H9 (cell line): ENCODE measurements at regions not wholly inside any gene's neighbourhood (a gene's known extent, or its start where the extent isn't known, plus 50 kb on each side); places are given as distances from the start of the nearest gene placed in this dataset.

Source experiments
- DNase-seq: peaks from one replicate; pipeline ENCODE4 v3.0.0-alpha.2; 2017
- H2AFZ ChIP-seq: one replicate; pipeline ENCODE4 v1.6.1; 2013; ENCODE audit warnings: mild to moderate bottlenecking, low read length, control low read depth, moderate library complexity
- H2AK5ac ChIP-seq: 2 replicates; pipeline ENCODE4 v1.6.1; 2013; ENCODE audit warnings: low read length, control low read depth, mixed read lengths; ENCODE audit not compliant: insufficient read length
- H2BK120ac ChIP-seq: one replicate; pipeline ENCODE4 v1.6.1; 2013; ENCODE audit warnings: low read depth, mild to moderate bottlenecking, low read length, control low read depth, inconsistent platforms; ENCODE audit not compliant: poor library complexity, severe bottlenecking
- H2BK12ac ChIP-seq: 2 replicates; pipeline ENCODE4 v1.6.1; 2013; ENCODE audit warnings: low read length, control low read depth, mixed read lengths, low read depth; ENCODE audit not compliant: insufficient read length
- H2BK15ac ChIP-seq: 2 replicates; pipeline ENCODE4 v1.6.1; 2013; ENCODE audit warnings: low read depth, low read length, control low read depth
- H2BK20ac ChIP-seq: one replicate; pipeline ENCODE4 v1.6.1; 2013; ENCODE audit warnings: low read depth, mild to moderate bottlenecking, low read length, control low read depth, inconsistent platforms; ENCODE audit not compliant: poor library complexity, severe bottlenecking
- H2BK5ac ChIP-seq: 2 replicates; pipeline ENCODE4 v1.6.1; 2013; ENCODE audit warnings: low read length, control low read depth, mixed read lengths; ENCODE audit not compliant: insufficient read length
- H3K14ac ChIP-seq: 2 replicates; pipeline ENCODE4 v1.6.1; 2013; ENCODE audit warnings: low read length, control low read depth; ENCODE audit not compliant: insufficient read depth
- H3K18ac ChIP-seq: 2 replicates; pipeline ENCODE4 v1.6.1; 2013; ENCODE audit warnings: low read depth, mild to moderate bottlenecking, mixed read lengths, low read length, control low read depth; ENCODE audit not compliant: insufficient read length
- H3K23ac ChIP-seq: 2 replicates; pipeline ENCODE4 v1.6.1; 2013; ENCODE audit warnings: low read length, control low read depth, mixed read lengths, low read depth; ENCODE audit not compliant: insufficient read length
- H3K23me2 ChIP-seq: 2 replicates; pipeline ENCODE4 v1.6.1; 2013; ENCODE audit warnings: low read depth, mild to moderate bottlenecking, mixed read lengths, low read length, control low read depth; ENCODE audit not compliant: insufficient read length, poor library complexity, severe bottlenecking
- H3K27ac ChIP-seq: 2 replicates; pipeline ENCODE4 v1.5.1; 2013; ENCODE audit warnings: low read length, control low read depth, mixed read lengths, low read depth; ENCODE audit not compliant: insufficient read length
- H3K27me3 ChIP-seq: 2 replicates; pipeline ENCODE4 v1.6.1; 2013; ENCODE audit warnings: low read length, control low read depth, inconsistent platforms; ENCODE audit not compliant: insufficient read depth
- H3K4ac ChIP-seq: 2 replicates; pipeline ENCODE4 v1.6.1; 2013; ENCODE audit warnings: low read depth, mild to moderate bottlenecking, control low read depth, inconsistent platforms, low read length, moderate library complexity
- H3K4me1 ChIP-seq: 2 replicates; pipeline ENCODE4 v1.6.1; 2013; ENCODE audit warnings: low read length, control low read depth, inconsistent platforms; ENCODE audit not compliant: insufficient read depth
- H3K4me2 ChIP-seq: 2 replicates; pipeline ENCODE4 v1.6.1; 2013; ENCODE audit warnings: low read length, control low read depth, mixed read lengths; ENCODE audit not compliant: insufficient read length, insufficient read depth
- H3K56ac ChIP-seq: 2 replicates; pipeline ENCODE4 v1.6.1; 2013; ENCODE audit warnings: low read depth, mild to moderate bottlenecking, mixed read lengths, low read length, control low read depth; ENCODE audit not compliant: insufficient read length
- H3K79me1 ChIP-seq: 2 replicates; pipeline ENCODE4 v1.6.1; 2013; ENCODE audit warnings: low read depth, mild to moderate bottlenecking, moderate library complexity, low read length, control low read depth, inconsistent platforms; ENCODE audit not compliant: insufficient read depth, poor library complexity, severe bottlenecking
- H3K79me2 ChIP-seq: 2 replicates; pipeline ENCODE4 v1.6.1; 2013; ENCODE audit warnings: low read length, control low read depth, inconsistent platforms; ENCODE audit not compliant: insufficient read depth
- H3K9ac ChIP-seq: 2 replicates; pipeline ENCODE4 v1.6.1; 2013; ENCODE audit warnings: low read length, control low read depth, mixed read lengths; ENCODE audit not compliant: insufficient read length; ENCODE audit errors: extremely low read depth
- H3K9me3 ChIP-seq: one replicate; pipeline ENCODE4 v1.6.1; 2013; ENCODE audit warnings: low read depth, low read length, inconsistent platforms; ENCODE audit not compliant: control insufficient read depth
- H3T11ph ChIP-seq: one replicate; pipeline ENCODE4 v1.6.1; 2013; ENCODE audit warnings: mild to moderate bottlenecking, low read length, control low read depth, inconsistent platforms
- H4K20me1 ChIP-seq: one replicate; pipeline ENCODE4 v1.6.1; 2013; ENCODE audit not compliant: control insufficient read depth, insufficient read length, insufficient read depth
- H4K5ac ChIP-seq: 2 replicates; pipeline ENCODE4 v1.6.1; 2013; ENCODE audit warnings: low read depth, mild to moderate bottlenecking, mixed read lengths, low read length, control low read depth; ENCODE audit not compliant: insufficient read length
- H4K8ac ChIP-seq: replicated peaks from 2 replicates; pipeline ENCODE4 v1.6.1; 2013; ENCODE audit warnings: low read length, control low read depth, mixed read lengths, low read depth; ENCODE audit not compliant: insufficient read length
- H4K91ac ChIP-seq: 2 replicates; pipeline ENCODE4 v1.6.1; 2013; ENCODE audit warnings: low read depth, mild to moderate bottlenecking, moderate library complexity, mixed read lengths, low read length, control low read depth; ENCODE audit not compliant: insufficient read length
- H3K27ac Mint-ChIP-seq, 3 experiments: 2 replicates in 2 of 3; 3 replicates in 1 of 3; pipeline ENCODE4 v1.8.0; 2020 to 2021; ENCODE audit warnings: mixed read lengths in 3 of 3, mild to moderate bottlenecking in 1 of 3, moderate library complexity in 1 of 3
- H3K27me3 Mint-ChIP-seq: 2 replicates; pipeline ENCODE4 v1.8.0; 2021; ENCODE audit warnings: low read depth, mild to moderate bottlenecking, moderate library complexity, mixed read lengths
- H3K36me3 Mint-ChIP-seq, 3 experiments: 2 replicates in 2 of 3; 3 replicates in 1 of 3; pipeline ENCODE4 v1.8.0; 2020 to 2021; ENCODE audit warnings: low read depth in 3 of 3, mixed read lengths in 3 of 3; ENCODE audit not compliant: insufficient read depth in 1 of 3
- H3K4me1 Mint-ChIP-seq, 2 experiments: 2 replicates each; pipeline ENCODE4 v1.8.0; 2020; ENCODE audit warnings: mixed read lengths in 2 of 2
- H3K4me3 Mint-ChIP-seq, 2 experiments: 2 replicates in 1 of 2; 3 replicates in 1 of 2; pipeline ENCODE4 v1.8.0; 2020 to 2021; ENCODE audit warnings: mild to moderate bottlenecking in 2 of 2, mixed read lengths in 2 of 2, moderate library complexity in 1 of 2
- H3K9me3 Mint-ChIP-seq, 2 experiments: 2 replicates in 1 of 2; 3 replicates in 1 of 2; pipeline ENCODE4 v1.8.0; 2020; ENCODE audit warnings: mild to moderate bottlenecking in 2 of 2, mixed read lengths in 2 of 2, moderate library complexity in 1 of 2
- CTCF ChIP-seq: fragments of 200-600 bp; sonication (generic); conservative IDR thresholded peaks from 3 replicates; pipeline ENCODE4 v1.8.0; 2021; ENCODE audit warnings: antibody characterized with exemption, mild to moderate bottlenecking
- WGBS: extraction: QIAGEN DNeasy Blood & Tissue Kit; methylation state at CpG from one replicate; pipeline ENCODE4 v1.1.7; 2013; ENCODE audit warnings: missing lambda C conversion rate, low lambda C conversion rate, mixed read lengths; ENCODE audit not compliant: insufficient read length; ENCODE audit errors: extremely low coverage; 5-methylcytosine and 5-hydroxymethylcytosine counted together

GRCh38 chr5:68965926-68966325, 127.9 kb upstream of the SLC30A5 start:
- no peak overlapping the region for H2AK5ac ChIP-seq

More at GRCh38 chr5:68965926-68966325, 127.9 kb upstream of the SLC30A5 start:
- Mint-ChIP-seq H3K4me3 (no peak overlapping the region), H3K27ac (no peak overlapping the region), H3K36me3 (no peaks in the 10 kb centered on the region), H3K4me1 (peaks cover 3 to 4% of the 10 kb centered on the region in 2 experiments), H3K9me3 (no peaks in the 10 kb centered on the region), H3K27me3 (no peaks in the 10 kb centered on the region; the same call in 1 of the 2 replicates)
- no peak for DNase-seq
- H4K8ac ChIP-seq = peak overlapping the region; percentile 87
- H2BK15ac ChIP-seq = no peak overlapping the region
- H3K23ac ChIP-seq = peak overlapping the region; percentile 72
- H3K4me2 ChIP-seq = no peak overlapping the region
- no peaks in the 10 kb centered on the region for H3K23me2 ChIP-seq
- H3K4ac ChIP-seq = no peak overlapping the region
- no peak overlapping the region for H2BK20ac ChIP-seq
- no peaks in the 10 kb centered on the region for H3K4me1 ChIP-seq
- no peaks in the 10 kb centered on the region; the same call in 1 of the 2 replicates for H3K27me3 ChIP-seq
- H2BK120ac ChIP-seq = no peak overlapping the region
- H3T11ph ChIP-seq = no peak overlapping the region
- peak overlapping the region; percentile 26 for H2BK5ac ChIP-seq
- H3K27ac ChIP-seq = no peak overlapping the region
- no peak overlapping the region for H2AFZ ChIP-seq
- peak overlapping the region; percentile 2 for H4K5ac ChIP-seq
- H4K20me1 ChIP-seq = no peaks in the 10 kb centered on the region
- H3K56ac ChIP-seq = peak overlapping the region; percentile 69
- H3K79me1 ChIP-seq = no peaks in the 10 kb centered on the region
- WGBS = 100% methylated on average over 1 of the region's 3 CpGs
- no peaks in the 10 kb centered on the region for H3K9me3 ChIP-seq
- H4K91ac ChIP-seq = peak overlapping the region; percentile 69
- no peak overlapping the region for H3K18ac ChIP-seq
- no peaks in the 10 kb centered on the region for H3K79me2 ChIP-seq
- TF ChIP-seq CTCF = no peak
- no peak overlapping the region; the same call in 1 of the 2 replicates for H3K14ac ChIP-seq
- no peak overlapping the region for H2BK12ac ChIP-seq
- H3K9ac ChIP-seq = no peak overlapping the region
